ENCODE measurements at regions not wholly inside any gene's neighbourhood (a gene's known extent, or its start where the extent isn't known, plus 50 kb on each side); places are given as distances from the start of the nearest gene placed in this dataset.

GRCh38 chr5:29238115-29238514 is 1955.4 kb upstream of the CDH6 start:
- intact Hi-C loops (cut with micrococcal nuclease), result no loop called here
- DNase-seq, result no peak
- Histone ChIP-seq H3K4me1 (no peaks in the 10 kb centered on the region), H3K27me3 (ENCODE audit: low read depth) (no peaks in the 10 kb centered on the region), H3K36me3 (no peaks in the 10 kb centered on the region), H3K4me3 (no peak overlapping the region), H3K27ac (replicated peaks) (no peak overlapping the region), H3K9me3 (replicated peaks) (no peaks in the 10 kb centered on the region)
- TF ChIP-seq, protein P1, sequence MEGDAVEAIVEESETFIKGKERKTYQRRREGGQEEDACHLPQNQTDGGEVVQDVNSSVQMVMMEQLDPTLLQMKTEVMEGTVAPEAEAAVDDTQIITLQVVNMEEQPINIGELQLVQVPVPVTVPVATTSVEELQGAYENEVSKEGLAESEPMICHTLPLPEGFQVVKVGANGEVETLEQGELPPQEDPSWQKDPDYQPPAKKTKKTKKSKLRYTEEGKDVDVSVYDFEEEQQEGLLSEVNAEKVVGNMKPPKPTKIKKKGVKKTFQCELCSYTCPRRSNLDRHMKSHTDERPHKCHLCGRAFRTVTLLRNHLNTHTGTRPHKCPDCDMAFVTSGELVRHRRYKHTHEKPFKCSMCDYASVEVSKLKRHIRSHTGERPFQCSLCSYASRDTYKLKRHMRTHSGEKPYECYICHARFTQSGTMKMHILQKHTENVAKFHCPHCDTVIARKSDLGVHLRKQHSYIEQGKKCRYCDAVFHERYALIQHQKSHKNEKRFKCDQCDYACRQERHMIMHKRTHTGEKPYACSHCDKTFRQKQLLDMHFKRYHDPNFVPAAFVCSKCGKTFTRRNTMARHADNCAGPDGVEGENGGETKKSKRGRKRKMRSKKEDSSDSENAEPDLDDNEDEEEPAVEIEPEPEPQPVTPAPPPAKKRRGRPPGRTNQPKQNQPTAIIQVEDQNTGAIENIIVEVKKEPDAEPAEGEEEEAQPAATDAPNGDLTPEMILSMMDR (IDR thresholded peaks at IDR 0.05; ENCODE audit: borderline replicate concordance), result no peak

- Histone ChIP-seq H3K36me3 (no peaks in the 10 kb centered on the region), H3K27me3 (ENCODE audit: low read depth) (no peaks in the 10 kb centered on the region), H3K4me3 (no peak overlapping the region), H3K27ac (replicated peaks) (no peak overlapping the region), H3K4me1 (no peaks in the 10 kb centered on the region), H3K9me3 (replicated peaks) (peaks cover 6% of the 10 kb centered on the region)
- TF ChIP-seq, protein P1 (IDR thresholded peaks at IDR 0.05; ENCODE audit: borderline replicate concordance), result no peak
- intact Hi-C loops (cut with micrococcal nuclease), result no loop called here
- no peak for DNase-seq
Measured at GRCh38 chr5:29231154-29231553, 1962.3 kb upstream of the CDH6 start.

DNA sequence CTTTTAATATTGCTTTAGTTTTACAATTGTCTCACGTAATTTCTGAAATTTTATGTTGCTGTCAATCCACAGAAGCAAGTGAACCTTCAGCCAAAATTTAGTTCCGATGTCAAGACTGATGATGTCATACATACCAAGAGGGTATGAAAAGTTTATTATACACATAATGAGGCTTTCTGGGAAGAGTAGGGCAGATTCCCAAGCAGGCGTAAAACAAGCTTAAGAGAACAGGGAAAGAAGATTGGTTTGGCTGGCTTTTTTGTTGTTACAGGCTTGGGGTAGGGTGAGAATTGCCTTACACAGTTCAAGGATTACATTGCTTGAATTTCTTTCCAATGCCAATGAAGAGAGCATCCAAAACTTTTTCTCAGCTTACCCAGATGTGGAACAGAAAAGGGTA is 1962.9 kb upstream of the CDH6 start:
- Histone ChIP-seq H3K36me3 (no peaks in the 10 kb centered on the region), H3K4me3 (no peak overlapping the region), H3K27ac (replicated peaks) (no peak overlapping the region), H3K9me3 (replicated peaks) (peaks cover 6% of the 10 kb centered on the region), H3K27me3 (ENCODE audit: low read depth) (no peaks in the 10 kb centered on the region), H3K4me1 (no peaks in the 10 kb centered on the region)
- intact Hi-C loops (cut with micrococcal nuclease), result no loop called here
- TF ChIP-seq, protein P1 (IDR thresholded peaks at IDR 0.05; ENCODE audit: borderline replicate concordance), result no peak
- DNase-seq, result no peak

GRCh38 chr5:29229461-29229860 is 1964.0 kb upstream of the CDH6 start:
- Histone ChIP-seq H3K36me3 (no peaks in the 10 kb centered on the region), H3K27ac (replicated peaks) (no peak overlapping the region), H3K9me3 (replicated peaks) (peaks cover 6% of the 10 kb centered on the region), H3K4me3 (no peak overlapping the region), H3K27me3 (ENCODE audit: low read depth) (no peaks in the 10 kb centered on the region), H3K4me1 (no peaks in the 10 kb centered on the region)
- no peak for DNase-seq
- intact Hi-C loops (cut with micrococcal nuclease), result no loop called here
- TF ChIP-seq, protein P1 (IDR thresholded peaks at IDR 0.05; ENCODE audit: borderline replicate concordance), result no peak

GRCh38 chr5:29218138-29218537 is 1975.3 kb upstream of the CDH6 start:
- H3K27ac ChIP-seq (replicated peaks), result no peak overlapping the region
- TF ChIP-seq, protein P1 (IDR thresholded peaks at IDR 0.05; ENCODE audit: borderline replicate concordance), result no peak
- H3K9me3 ChIP-seq (replicated peaks), result no peaks in the 10 kb centered on the region
- DNase-seq, result no peak
- no peaks in the 10 kb centered on the region for H3K36me3 ChIP-seq
- intact Hi-C loops (cut with micrococcal nuclease), result no loop called here
- no peaks in the 10 kb centered on the region for H3K4me1 ChIP-seq
- H3K27me3 ChIP-seq (ENCODE audit: low read depth), result no peaks in the 10 kb centered on the region
- H3K4me3 ChIP-seq, result no peak overlapping the region

GRCh38 chr5:29214839-29215238 is 1978.6 kb upstream of the CDH6 start:
- Histone ChIP-seq H3K27ac (replicated peaks) (no peak overlapping the region), H3K9me3 (replicated peaks) (no peaks in the 10 kb centered on the region), H3K4me1 (no peaks in the 10 kb centered on the region), H3K27me3 (ENCODE audit: low read depth) (no peaks in the 10 kb centered on the region), H3K36me3 (no peaks in the 10 kb centered on the region), H3K4me3 (no peak overlapping the region)
- intact Hi-C loops (cut with micrococcal nuclease), result no loop called here
- TF ChIP-seq, protein P1 (IDR thresholded peaks at IDR 0.05; ENCODE audit: borderline replicate concordance), result no peak
- DNase-seq, result no peak

Measured in left ventricle myocardium inferior (tissue), 1 donor.